Activated T-cell treated with anti-CD3 and anti-CD28 coated beads, Interleukin-2, amount 50 U/mL, for 24 hours (primary cell): ENCODE measurements at regions not wholly inside any gene's neighbourhood (a gene's known extent, or its start where the extent isn't known, plus 50 kb on each side); places are given as distances from the start of the nearest gene placed in this dataset.

ENCODE experiments used
- DNase-seq: peaks from one replicate; pipeline ENCODE4 v3.0.0-alpha.2; 2020
- H3K27ac Mint-ChIP-seq: 2 replicates; pipeline ENCODE4 v1.8.0; 2020; ENCODE audit warnings: mild to moderate bottlenecking, mixed read lengths
- H3K27me3 Mint-ChIP-seq: 2 replicates; pipeline ENCODE4 v1.8.0; 2020; ENCODE audit warnings: mixed read lengths
- H3K36me3 Mint-ChIP-seq: 2 replicates; pipeline ENCODE4 v1.8.0; 2020; ENCODE audit warnings: low read depth, mixed read lengths
- H3K4me1 Mint-ChIP-seq: 2 replicates; pipeline ENCODE4 v1.8.0; 2020; ENCODE audit warnings: low read depth, mixed read lengths
- H3K4me3 Mint-ChIP-seq: 2 replicates; pipeline ENCODE4 v1.8.0; 2020; ENCODE audit warnings: mild to moderate bottlenecking, moderate library complexity, mixed read lengths
- H3K9me3 Mint-ChIP-seq: 2 replicates; pipeline ENCODE4 v1.8.0; 2020; ENCODE audit warnings: mixed read lengths

DNA sequence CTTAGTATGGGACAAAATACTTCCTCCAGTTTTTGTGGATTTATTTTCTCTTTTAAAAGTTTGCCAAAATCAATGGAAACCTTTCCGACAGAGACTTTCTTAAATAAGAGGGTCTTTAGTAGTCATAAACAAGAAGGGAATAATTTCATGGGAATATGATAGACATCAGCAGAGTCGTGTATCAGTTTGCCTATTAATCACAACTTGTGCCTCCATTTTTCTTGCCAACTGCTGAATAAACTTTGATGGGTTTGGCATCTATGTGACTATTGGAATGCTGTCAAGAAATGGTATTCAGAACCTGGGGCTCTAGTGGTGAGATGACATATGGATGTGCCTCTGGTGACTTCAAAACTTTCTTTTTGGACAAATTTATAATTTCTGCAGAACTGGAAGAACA is 1668.2 kb downstream of the MAT2B start:
- H3K27me3 Mint-ChIP-seq, result no peaks in the 10 kb centered on the region
- H3K9me3 Mint-ChIP-seq, result peaks cover 4% of the 10 kb centered on the region
- DNase-seq, result no peak
- no peaks in the 10 kb centered on the region for H3K4me1 Mint-ChIP-seq
- no peak overlapping the region for H3K4me3 Mint-ChIP-seq
- H3K36me3 Mint-ChIP-seq, result no peaks in the 10 kb centered on the region
- no peak overlapping the region for H3K27ac Mint-ChIP-seq

DNA sequence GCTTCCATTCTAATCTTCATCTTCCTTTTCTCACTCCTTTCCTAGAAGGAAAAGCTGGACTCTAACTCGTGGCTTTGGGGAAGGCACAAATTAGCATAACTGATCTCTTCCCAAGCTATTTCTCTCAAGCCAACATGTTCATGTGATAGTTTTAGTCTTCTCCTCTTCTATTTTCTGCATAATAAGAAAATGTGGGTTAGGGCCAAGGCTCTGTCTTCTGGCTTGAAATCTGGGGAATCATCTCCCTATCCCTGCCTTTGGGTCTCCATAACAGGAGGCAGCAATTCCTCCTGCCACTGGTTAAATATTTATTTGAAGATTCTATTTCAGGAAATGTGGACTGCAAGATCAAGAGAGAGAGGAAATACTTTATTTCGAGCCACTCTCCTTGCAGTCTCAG is 1669.6 kb downstream of the MAT2B start:
- no peaks in the 10 kb centered on the region for H3K27me3 Mint-ChIP-seq
- no peaks in the 10 kb centered on the region for H3K36me3 Mint-ChIP-seq
- H3K4me1 Mint-ChIP-seq, result no peaks in the 10 kb centered on the region
- H3K4me3 Mint-ChIP-seq, result no peak overlapping the region
- no peak overlapping the region for H3K27ac Mint-ChIP-seq
- H3K9me3 Mint-ChIP-seq, result peaks cover 4% of the 10 kb centered on the region
- DNase-seq, result no peak

DNA sequence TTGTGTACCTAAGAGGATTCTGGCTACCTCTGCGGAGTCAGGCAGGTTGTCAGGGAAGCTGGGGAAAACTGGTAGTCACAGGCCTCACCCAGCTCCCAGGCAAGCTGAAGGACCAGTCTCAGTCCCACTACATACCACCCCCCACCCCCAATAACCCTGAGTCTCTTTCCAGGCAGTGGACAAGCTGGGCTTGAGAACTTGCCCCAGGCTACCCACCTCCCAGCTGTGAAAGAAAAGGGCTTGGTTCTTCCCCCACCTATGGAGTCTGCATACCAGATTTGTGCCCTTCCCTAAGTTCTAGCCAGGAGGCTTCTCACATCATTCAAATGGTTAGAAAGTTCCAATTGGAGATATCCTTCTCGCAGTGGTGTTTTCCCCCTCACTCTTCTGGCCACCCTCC is 1678.8 kb downstream of the MAT2B start:
- Mint-ChIP-seq H3K4me3 (no peak overlapping the region), H3K27me3 (no peaks in the 10 kb centered on the region), H3K36me3 (no peaks in the 10 kb centered on the region), H3K27ac (no peak overlapping the region), H3K9me3 (peaks cover 13% of the 10 kb centered on the region), H3K4me1 (no peaks in the 10 kb centered on the region)
- no peak for DNase-seq

DNA sequence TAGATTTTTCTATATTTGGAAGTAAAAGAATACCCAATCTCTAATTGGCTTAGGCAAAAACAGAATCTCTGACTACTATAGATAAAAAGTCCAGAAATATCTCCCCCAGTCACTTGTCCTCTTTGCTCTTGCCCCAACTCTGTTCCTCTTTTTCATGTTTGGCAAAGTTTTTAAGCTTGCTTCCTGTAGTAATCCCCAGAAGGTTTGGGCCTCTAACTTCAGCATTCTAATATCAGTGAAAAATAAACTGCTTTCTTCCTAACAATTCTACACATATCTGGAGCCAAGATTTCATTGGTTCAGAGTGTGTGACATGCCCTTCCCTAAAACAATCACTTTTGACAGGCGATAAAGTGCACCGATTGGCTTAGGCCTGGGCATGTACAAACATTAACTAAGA is 1680.3 kb downstream of the MAT2B start:
- DNase-seq, result no peak
- Mint-ChIP-seq H3K4me1 (no peaks in the 10 kb centered on the region), H3K4me3 (no peak overlapping the region), H3K9me3 (peaks cover 17% of the 10 kb centered on the region), H3K27ac (no peak overlapping the region), H3K27me3 (no peaks in the 10 kb centered on the region), H3K36me3 (no peaks in the 10 kb centered on the region)

DNA sequence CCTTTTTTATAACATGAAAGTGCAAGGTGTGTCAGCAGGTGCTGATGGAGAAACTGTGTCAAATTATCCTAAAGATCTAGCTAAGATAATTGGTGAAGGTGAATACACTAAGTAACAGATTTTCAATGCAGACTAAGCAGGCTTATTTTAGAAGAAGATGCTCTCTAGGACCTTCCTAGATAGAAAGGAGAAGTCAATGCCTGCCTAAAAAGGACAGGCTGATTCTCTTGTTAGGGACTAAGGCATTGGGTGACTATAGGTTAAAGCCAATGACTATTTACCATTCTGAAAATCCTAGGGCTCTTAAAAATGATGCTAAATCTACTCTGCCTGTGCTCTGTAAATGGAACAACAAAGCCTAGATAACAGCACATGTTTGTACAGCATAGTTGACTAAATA is 1682.4 kb downstream of the MAT2B start:
- no peak for DNase-seq
- H3K36me3 Mint-ChIP-seq, result no peaks in the 10 kb centered on the region
- H3K4me3 Mint-ChIP-seq, result no peak overlapping the region
- no peaks in the 10 kb centered on the region for H3K27me3 Mint-ChIP-seq
- H3K4me1 Mint-ChIP-seq, result no peaks in the 10 kb centered on the region
- H3K9me3 Mint-ChIP-seq, result peaks cover 17% of the 10 kb centered on the region
- no peak overlapping the region for H3K27ac Mint-ChIP-seq

DNA sequence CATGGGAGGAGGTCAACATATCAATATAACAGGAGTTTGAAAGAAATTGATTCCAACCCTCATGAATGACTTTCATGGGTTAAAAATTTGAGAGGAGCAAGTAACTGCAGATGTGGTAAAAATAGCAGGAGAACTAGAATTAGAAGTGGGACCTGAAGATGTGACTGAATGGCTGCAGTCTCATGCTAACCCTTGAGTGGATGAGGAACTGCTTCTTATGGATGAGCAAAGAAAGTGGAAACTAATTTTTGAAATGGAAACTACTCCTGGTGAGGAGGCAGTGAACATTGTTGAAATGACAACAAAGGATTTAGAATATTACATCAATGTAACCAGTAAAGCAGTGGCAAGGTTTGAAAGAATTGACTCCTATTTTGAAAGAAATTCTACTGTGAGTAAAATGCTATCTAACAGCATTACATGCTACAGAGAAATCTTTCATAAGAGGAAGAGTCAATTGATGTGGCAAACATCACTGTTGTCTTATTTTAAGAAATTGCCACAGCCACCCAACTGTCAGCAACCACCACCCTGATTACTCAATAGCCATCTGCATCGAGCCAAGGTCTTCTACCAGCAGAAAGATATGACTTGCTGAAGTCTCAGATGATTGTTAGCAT is 1683.2 kb downstream of the MAT2B start:
- Mint-ChIP-seq H3K36me3 (no peaks in the 10 kb centered on the region), H3K9me3 (peaks cover 16% of the 10 kb centered on the region), H3K27ac (no peak overlapping the region), H3K4me1 (no peaks in the 10 kb centered on the region), H3K27me3 (no peaks in the 10 kb centered on the region), H3K4me3 (no peak overlapping the region)
- DNase-seq, result no peak

DNA sequence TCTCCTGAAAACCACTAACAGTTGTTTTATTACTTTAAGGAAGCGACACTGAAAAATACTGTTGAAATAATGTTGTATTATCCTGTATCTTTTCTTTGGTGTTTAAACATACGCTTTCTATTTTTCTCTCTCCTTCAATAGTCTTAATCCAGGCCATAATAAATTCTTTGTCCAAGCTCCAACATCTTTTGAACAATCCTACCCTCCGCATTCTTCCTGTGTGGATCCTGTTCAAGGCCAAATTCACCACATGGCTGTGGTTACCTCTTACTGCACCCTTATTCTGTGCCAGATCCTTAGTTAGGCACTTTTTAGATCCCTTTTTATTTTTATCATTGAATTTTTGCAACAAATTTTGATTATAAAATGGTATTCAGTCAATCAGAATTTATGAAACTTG is 1691.5 kb downstream of the MAT2B start:
- Mint-ChIP-seq H3K27me3 (no peaks in the 10 kb centered on the region), H3K36me3 (no peaks in the 10 kb centered on the region), H3K4me3 (no peak overlapping the region), H3K9me3 (no peaks in the 10 kb centered on the region), H3K27ac (no peak overlapping the region), H3K4me1 (no peaks in the 10 kb centered on the region)
- no peak for DNase-seq

DNA sequence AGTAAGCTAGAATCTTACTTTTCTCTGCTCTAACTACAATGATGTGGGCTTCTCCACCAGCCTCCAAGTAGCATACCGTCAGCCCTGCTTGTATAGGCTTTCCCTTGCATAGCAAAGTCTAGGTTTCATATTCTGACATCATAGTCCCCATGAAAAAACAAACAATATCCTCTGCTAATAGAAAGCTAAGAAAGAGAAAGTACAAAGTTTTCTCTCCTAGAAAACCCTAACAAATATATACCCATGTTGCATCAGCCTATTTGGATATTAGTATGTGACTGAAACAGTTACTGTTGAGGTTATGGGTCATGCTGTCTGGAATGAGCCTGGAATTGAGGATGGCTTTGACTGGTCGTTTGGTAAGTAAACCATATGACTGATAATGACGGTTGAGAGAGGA is 1696.0 kb downstream of the MAT2B start:
- H3K27ac Mint-ChIP-seq, result no peak overlapping the region
- no peaks in the 10 kb centered on the region for H3K4me1 Mint-ChIP-seq
- no peaks in the 10 kb centered on the region for H3K9me3 Mint-ChIP-seq
- no peaks in the 10 kb centered on the region for H3K36me3 Mint-ChIP-seq
- H3K27me3 Mint-ChIP-seq, result no peaks in the 10 kb centered on the region
- no peak for DNase-seq
- H3K4me3 Mint-ChIP-seq, result no peak overlapping the region

DNA sequence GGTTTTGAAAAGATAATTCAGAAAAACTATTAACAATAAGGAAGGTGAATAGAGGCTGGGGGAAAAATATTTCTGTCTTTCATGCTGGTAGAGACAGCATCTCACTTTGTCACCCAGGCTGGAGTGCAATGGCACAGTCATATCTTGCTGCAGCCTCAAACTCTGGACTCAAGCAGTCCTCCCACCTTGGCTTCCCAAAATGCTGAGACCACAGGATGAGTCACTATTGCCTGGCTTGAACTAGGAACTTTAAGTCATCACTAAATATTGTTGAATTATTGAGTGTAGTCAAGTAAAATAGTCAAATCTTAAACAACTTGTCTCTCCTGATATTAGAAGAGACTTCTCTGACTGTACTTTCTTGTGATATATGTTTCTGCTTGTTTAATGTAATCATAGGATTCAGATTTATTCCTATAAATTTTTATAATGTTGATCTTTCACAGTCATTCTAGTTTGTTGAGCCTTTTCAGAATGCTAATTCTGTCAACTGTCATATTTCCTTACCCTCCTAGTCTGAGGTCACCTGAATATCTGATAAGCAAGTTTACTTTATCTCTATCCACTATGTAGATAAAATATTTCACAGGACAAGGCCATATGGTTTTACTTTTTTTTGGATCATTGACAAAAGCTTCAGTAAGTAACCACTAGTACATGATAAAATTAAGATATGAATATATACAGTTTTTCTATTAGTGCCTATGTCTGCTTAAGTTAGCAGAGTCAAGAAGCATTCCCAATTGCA is 1696.5 kb downstream of the MAT2B start:
- Mint-ChIP-seq H3K27ac (no peak overlapping the region), H3K27me3 (no peaks in the 10 kb centered on the region), H3K9me3 (no peaks in the 10 kb centered on the region), H3K4me1 (no peaks in the 10 kb centered on the region), H3K36me3 (no peaks in the 10 kb centered on the region), H3K4me3 (no peak overlapping the region)
- DNase-seq, result no peak

DNA sequence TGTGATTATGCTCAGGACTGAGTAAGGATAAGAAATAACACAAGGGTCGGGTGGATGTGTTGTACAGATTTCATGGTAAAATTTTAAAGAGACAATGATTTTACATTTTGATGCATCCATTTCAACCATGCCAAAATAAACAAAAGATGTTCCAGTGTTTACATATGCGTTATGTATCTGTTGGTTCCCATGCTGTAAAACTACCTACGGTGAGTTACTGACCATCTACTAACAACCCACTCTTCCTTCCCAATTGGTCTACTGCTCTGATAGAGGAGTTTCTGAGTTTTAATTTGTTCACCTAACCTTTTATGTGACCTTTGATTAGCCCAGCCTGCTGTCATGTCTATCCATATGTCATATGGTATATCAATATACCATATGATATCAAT is 1697.1 kb downstream of the MAT2B start:
- Mint-ChIP-seq H3K36me3 (no peaks in the 10 kb centered on the region), H3K4me1 (no peaks in the 10 kb centered on the region), H3K4me3 (no peak overlapping the region), H3K27me3 (no peaks in the 10 kb centered on the region), H3K9me3 (no peaks in the 10 kb centered on the region), H3K27ac (no peak overlapping the region)
- no peak for DNase-seq

DNA sequence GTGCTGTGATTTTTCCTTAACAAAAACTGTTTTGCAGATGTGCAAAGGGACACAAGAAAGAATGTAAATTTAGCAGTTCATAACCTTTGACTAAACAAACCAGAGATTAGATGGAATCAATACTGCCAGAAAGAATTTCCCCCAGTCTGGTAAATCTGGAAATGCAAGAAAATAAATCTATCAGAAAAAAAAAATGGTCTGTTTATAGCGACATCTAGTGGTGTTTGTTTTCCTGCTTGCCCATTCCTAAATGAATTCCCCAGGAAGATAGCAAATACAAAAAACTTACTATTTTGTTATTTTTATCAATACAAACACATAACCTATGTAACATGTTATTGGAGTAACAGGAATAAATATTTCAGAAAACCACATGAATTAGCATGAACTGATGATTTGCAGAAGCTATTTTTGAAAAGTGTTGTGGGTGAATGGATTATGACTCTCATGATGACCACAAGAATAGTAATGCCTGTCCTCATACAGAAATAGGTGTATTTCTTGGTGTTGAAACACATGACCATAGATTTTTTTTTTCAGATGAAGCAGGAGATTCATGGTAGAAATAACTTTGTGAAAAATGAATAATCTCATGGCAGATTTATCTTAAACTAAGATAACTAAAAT is 1703.8 kb downstream of the MAT2B start:
- no peaks in the 10 kb centered on the region for H3K9me3 Mint-ChIP-seq
- no peak overlapping the region for H3K27ac Mint-ChIP-seq
- H3K4me3 Mint-ChIP-seq, result no peak overlapping the region
- no peaks in the 10 kb centered on the region for H3K4me1 Mint-ChIP-seq
- DNase-seq, result no peak
- no peaks in the 10 kb centered on the region for H3K36me3 Mint-ChIP-seq
- no peaks in the 10 kb centered on the region for H3K27me3 Mint-ChIP-seq

DNA sequence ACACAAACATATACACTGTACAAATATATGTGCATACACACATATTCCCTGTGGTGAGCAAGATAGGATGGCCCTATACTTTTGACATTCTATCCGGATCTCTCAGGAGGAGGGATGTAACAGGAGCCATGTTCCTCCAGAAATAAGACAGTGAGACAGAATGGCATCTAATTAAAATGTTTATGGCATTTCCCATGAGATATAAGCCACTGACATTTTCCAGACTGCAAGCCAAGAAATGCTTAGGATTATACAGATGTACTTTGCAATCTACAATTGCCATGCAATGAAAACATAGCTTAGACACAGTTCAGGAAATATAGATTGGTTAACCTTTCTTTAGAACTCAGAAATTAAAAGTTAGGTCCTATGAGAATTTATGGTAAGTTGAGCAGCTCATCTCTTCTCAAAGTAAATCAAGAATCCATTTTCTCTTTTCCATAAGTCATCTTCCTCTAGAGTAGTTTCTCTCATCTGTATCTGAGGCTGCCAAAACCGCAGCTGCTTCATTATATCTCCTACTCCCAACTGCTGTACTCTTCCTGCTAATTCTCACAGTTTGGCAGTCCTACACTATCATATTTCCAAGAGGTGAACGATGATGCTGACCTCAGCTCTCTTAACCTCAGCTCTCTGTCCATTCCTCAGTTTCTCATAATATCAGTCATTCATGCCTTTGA is 1719.1 kb downstream of the MAT2B start:
- no peaks in the 10 kb centered on the region for H3K9me3 Mint-ChIP-seq
- no peaks in the 10 kb centered on the region for H3K36me3 Mint-ChIP-seq
- no peaks in the 10 kb centered on the region for H3K4me1 Mint-ChIP-seq
- no peak overlapping the region for H3K4me3 Mint-ChIP-seq
- H3K27me3 Mint-ChIP-seq, result no peaks in the 10 kb centered on the region
- H3K27ac Mint-ChIP-seq, result no peak overlapping the region
- no peak for DNase-seq

DNA sequence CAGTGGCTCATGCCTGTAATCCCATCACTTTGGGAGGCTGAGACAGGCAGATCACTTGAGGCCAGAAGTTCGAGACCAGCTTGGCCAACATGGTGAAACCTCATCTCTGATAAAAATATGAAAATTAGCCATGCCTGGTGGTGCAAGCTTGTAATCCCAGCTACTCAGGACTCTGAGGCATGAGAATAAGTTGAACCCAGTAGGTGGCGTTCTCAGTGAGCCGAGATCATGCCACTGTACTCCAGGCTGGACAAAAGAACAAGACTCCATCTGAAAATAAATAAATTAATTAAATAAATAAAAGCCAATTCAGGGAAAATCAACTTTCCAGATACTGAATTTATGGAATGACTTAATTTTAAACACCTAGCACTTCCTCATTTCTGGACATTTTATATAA is 1722.1 kb downstream of the MAT2B start:
- Mint-ChIP-seq H3K9me3 (no peaks in the 10 kb centered on the region), H3K27ac (no peak overlapping the region), H3K27me3 (no peaks in the 10 kb centered on the region), H3K36me3 (no peaks in the 10 kb centered on the region), H3K4me3 (no peak overlapping the region), H3K4me1 (no peaks in the 10 kb centered on the region)
- no peak for DNase-seq

DNA sequence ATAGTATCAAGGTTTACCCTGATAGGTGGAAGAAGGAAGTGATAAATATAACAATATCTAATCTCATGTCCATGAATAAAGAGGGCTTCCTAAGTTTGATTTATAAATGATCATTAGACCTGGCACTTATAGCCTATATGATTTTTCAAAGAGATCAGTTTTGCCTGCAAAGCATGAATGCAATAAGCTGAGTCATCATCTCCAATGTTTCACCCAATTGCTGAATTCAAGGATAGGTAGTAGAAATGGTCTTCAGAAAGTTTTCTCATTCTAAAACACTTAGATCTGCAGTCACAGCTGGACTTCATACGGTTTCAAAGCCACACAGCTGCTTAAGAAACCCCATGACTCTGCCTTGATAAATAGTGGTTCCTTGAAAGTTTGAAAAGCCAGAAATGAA is 1722.8 kb downstream of the MAT2B start:
- no peak for DNase-seq
- no peaks in the 10 kb centered on the region for H3K4me1 Mint-ChIP-seq
- no peak overlapping the region for H3K27ac Mint-ChIP-seq
- no peaks in the 10 kb centered on the region for H3K36me3 Mint-ChIP-seq
- H3K27me3 Mint-ChIP-seq, result no peaks in the 10 kb centered on the region
- peaks cover under 1% of the 10 kb centered on the region for H3K9me3 Mint-ChIP-seq
- no peak overlapping the region for H3K4me3 Mint-ChIP-seq
